HepG2 (cell line): ENCODE measurements at regions not wholly inside any gene's neighbourhood (a gene's known extent, or its start where the extent isn't known, plus 50 kb on each side); places are given as distances from the start of the nearest gene placed in this dataset.

Experiments
- ATAC-seq: fragments of 200-7000 bp; cut with Tn5 transposase; 3 replicates; pipeline ENCODE4 v1.9.1; 2020; ENCODE audit warnings: mild to moderate bottlenecking, moderate library complexity
- BruUV-seq: library from RNA; stranded (reverse); fragments of 400-500 nt; replicated peaks from 2 replicates; lab custom pipeline; 2021; lab: Mats Ljungman, UMichigan
- CTCF ChIA-PET: fragments of 300-600 bp; formaldehyde crosslinking; extraction: SDS; loops from one replicate; lab custom pipeline; 2021; ENCODE audit warnings: low total read pairs, inconsistent platforms, low intra/inter-chr PET ratio; lab: Yijun Ruan, JAX
- POLR2A ChIA-PET: fragments of 350-600 bp; sonication (Branson Sonifier 250); formaldehyde crosslinking; loops from one replicate; lab custom pipeline; 2020; ENCODE audit warnings: antibody characterized with exemption, inconsistent platforms; lab: Yijun Ruan, JAX
- DNase-seq: peaks from one replicate; pipeline ENCODE4 v3.0.0-alpha.2; 2015; ENCODE audit warnings: low spot score
- FAIRE-seq: peaks from 3 replicates; lab custom pipeline; 2011; peaks lifted over from hg19 to GRCh38; lab: Jason Lieb, UNC
- H2AFZ ChIP-seq: one replicate; pipeline ENCODE4 v1.6.1; 2011; ENCODE audit warnings: low read length, inconsistent platforms
- H3K27ac ChIP-seq: fragments of 300-600 bp; 3 replicates; pipeline ENCODE4 v1.8.0; 2011; ENCODE audit warnings: mixed run types, mild to moderate bottlenecking, mixed read lengths, low read length, inconsistent platforms; ENCODE audit not compliant: insufficient read depth; ENCODE audit errors: extremely low read length
- H3K27me3 ChIP-seq, 2 experiments: fragments of 200-600 bp in 1 of 2; 2 replicates in 1 of 2; 3 replicates in 1 of 2; pipeline versions ENCODE4 v1.6.0 to v1.8.0; 2011; ENCODE audit warnings: low read length in 2 of 2, mild to moderate bottlenecking in 2 of 2, moderate library complexity in 2 of 2, inconsistent platforms in 1 of 2; ENCODE audit not compliant: insufficient read depth in 2 of 2, control insufficient read depth in 1 of 2
- H3K36me3 ChIP-seq, 2 experiments: fragments of 200-600 bp in 1 of 2; replicated peaks in 1 of 2; 2 replicates in 1 of 2; 3 replicates in 1 of 2; pipeline versions ENCODE4 v1.5.1 to v1.8.0; 2011; ENCODE audit warnings: low read length in 2 of 2, inconsistent platforms in 1 of 2; ENCODE audit not compliant: insufficient read depth in 2 of 2, control insufficient read depth in 1 of 2
- H3K4me1 ChIP-seq: 2 replicates; pipeline ENCODE4 v1.5.1; 2012; ENCODE audit warnings: low read length, inconsistent platforms; ENCODE audit not compliant: insufficient read depth
- H3K4me2 ChIP-seq: 2 replicates; pipeline ENCODE4 v1.6.0; 2011; ENCODE audit warnings: low read depth, low read length, inconsistent platforms
- H3K4me3 ChIP-seq, 3 experiments: fragments of 200-600 bp in 1 of 3; sonication (generic), shearing (Covaris generic) in 1 of 3; replicated peaks in 1 of 3; 2 replicates each; pipeline ENCODE4 v1.5.1; 2011 to 2016; ENCODE audit warnings: low read length in 3 of 3, inconsistent platforms in 2 of 3, low read depth in 2 of 3, mild to moderate bottlenecking in 2 of 3, control low read depth in 1 of 3, mixed read lengths in 1 of 3; ENCODE audit not compliant: insufficient read depth in 1 of 3
- H3K79me2 ChIP-seq: one replicate; pipeline ENCODE4 v1.6.1; 2011; ENCODE audit warnings: low read length, inconsistent platforms; ENCODE audit not compliant: insufficient read depth
- H3K9ac ChIP-seq: 2 replicates; pipeline ENCODE4 v1.6.0; 2011; ENCODE audit warnings: mild to moderate bottlenecking, low read depth, low read length, inconsistent platforms; ENCODE audit not compliant: insufficient read depth
- H3K9me3 ChIP-seq: 2 replicates; pipeline ENCODE4 v1.5.1; 2012; ENCODE audit warnings: mild to moderate bottlenecking, low read length
- H4K20me1 ChIP-seq: 2 replicates; pipeline ENCODE4 v1.6.0; 2011; ENCODE audit warnings: inconsistent platforms, mild to moderate bottlenecking, low read length, moderate library complexity; ENCODE audit not compliant: insufficient read depth
- CENPX ChIP-seq: sonication (generic); formaldehyde crosslinking; IDR thresholded peaks from 2 replicates; pipeline ENCODE4 v1.9.0; 2021; ENCODE audit warnings: mild to moderate bottlenecking, missing genetic modification reagents, moderate library complexity
- MAFK ChIP-seq, 2 experiments: IDR thresholded peaks in 1 of 2; conservative IDR thresholded peaks in 1 of 2; 2 replicates each; pipeline ENCODE4 v1.6.1; 2011; ENCODE audit warnings: improper control_type of control experiment in 2 of 2, low read length in 2 of 2
- PHF21A ChIP-seq: sonication (generic); formaldehyde crosslinking; IDR thresholded peaks from 2 replicates; pipeline ENCODE4 v1.5.0; 2020; ENCODE audit warnings: mild to moderate bottlenecking, missing genetic modification reagents
- SNAPC2 ChIP-seq: sonication (generic); formaldehyde crosslinking; IDR thresholded peaks from 2 replicates; pipeline ENCODE4 v1.8.1; 2022; ENCODE audit warnings: mild to moderate bottlenecking, missing genetic modification reagents
- TAF15 ChIP-seq: fragments of 200-400 bp; formaldehyde crosslinking; IDR thresholded peaks from one replicate; pipeline ENCODE4 v1.6.1; 2018; ENCODE audit warnings: mild to moderate bottlenecking, low read depth, low read length; ENCODE audit not compliant: poor library complexity, severe bottlenecking
- U2AF1 ChIP-seq: fragments of 200-400 bp; formaldehyde crosslinking; optimal IDR thresholded peaks from 2 replicates; pipeline ENCODE3; 2017; ENCODE audit warnings: mild to moderate bottlenecking, low read depth, low read length
- ZNF292 ChIP-seq: sonication (generic); formaldehyde crosslinking; IDR thresholded peaks from 2 replicates; pipeline ENCODE4 v1.8.1; 2022; ENCODE audit warnings: mild to moderate bottlenecking, low read depth, missing genetic modification reagents, borderline replicate concordance
- ZNF337 ChIP-seq: sonication (generic); formaldehyde crosslinking; IDR thresholded peaks from 2 replicates; pipeline ENCODE4 v1.5.1; 2020; ENCODE audit warnings: missing genetic modification reagents, low read depth, mild to moderate bottlenecking, borderline replicate concordance
- ZNF350 ChIP-seq: sonication (generic); formaldehyde crosslinking; IDR thresholded peaks from 2 replicates; pipeline ENCODE4 v1.4.0; 2020; ENCODE audit warnings: mild to moderate bottlenecking, low read depth, missing genetic modification reagents, borderline replicate concordance
- ZNF441 ChIP-seq: sonication (generic); formaldehyde crosslinking; IDR thresholded peaks from 2 replicates; pipeline ENCODE4 v1.7.0; 2021; ENCODE audit warnings: missing genetic modification reagents, borderline replicate concordance
- WGBS: methylation state at CpG from one replicate; pipeline ENCODE4 v1.1.6; 2017; ENCODE audit warnings: low lambda C conversion rate; 5-methylcytosine and 5-hydroxymethylcytosine counted together
- in situ Hi-C: cut with HindIII; loops from 2 replicates; pipeline ENCODE4 v1.10.0; 2017; ENCODE audit warnings: low pct_unique_long_range_greater_than_20kb; ENCODE audit not compliant: extremely low pct_ligation_motif_present
- intact Hi-C: fragments of 100-400 bp; cut with micrococcal nuclease; formaldehyde crosslinking; loops from one replicate; pipeline ENCODE4 v1.10.0; 2022; ENCODE audit not compliant: unreplicated experiment
- TF ChIP-seq, protein P1 (sequence below): sonication (generic); formaldehyde crosslinking; IDR thresholded peaks from 2 replicates; pipeline ENCODE4 v1.8.1; 2022; ENCODE audit warnings: mild to moderate bottlenecking, missing genetic modification reagents
- TF ChIP-seq, protein P2 (sequence below): sonication (generic); formaldehyde crosslinking; IDR thresholded peaks from 2 replicates; pipeline ENCODE4 v1.4.0; 2020; ENCODE audit warnings: missing genetic modification reagents
- TF ChIP-seq, protein P3 (sequence below): sonication (generic); formaldehyde crosslinking; IDR thresholded peaks from 2 replicates; pipeline ENCODE4 v1.4.0; 2020; ENCODE audit warnings: missing genetic modification reagents

DNA sequence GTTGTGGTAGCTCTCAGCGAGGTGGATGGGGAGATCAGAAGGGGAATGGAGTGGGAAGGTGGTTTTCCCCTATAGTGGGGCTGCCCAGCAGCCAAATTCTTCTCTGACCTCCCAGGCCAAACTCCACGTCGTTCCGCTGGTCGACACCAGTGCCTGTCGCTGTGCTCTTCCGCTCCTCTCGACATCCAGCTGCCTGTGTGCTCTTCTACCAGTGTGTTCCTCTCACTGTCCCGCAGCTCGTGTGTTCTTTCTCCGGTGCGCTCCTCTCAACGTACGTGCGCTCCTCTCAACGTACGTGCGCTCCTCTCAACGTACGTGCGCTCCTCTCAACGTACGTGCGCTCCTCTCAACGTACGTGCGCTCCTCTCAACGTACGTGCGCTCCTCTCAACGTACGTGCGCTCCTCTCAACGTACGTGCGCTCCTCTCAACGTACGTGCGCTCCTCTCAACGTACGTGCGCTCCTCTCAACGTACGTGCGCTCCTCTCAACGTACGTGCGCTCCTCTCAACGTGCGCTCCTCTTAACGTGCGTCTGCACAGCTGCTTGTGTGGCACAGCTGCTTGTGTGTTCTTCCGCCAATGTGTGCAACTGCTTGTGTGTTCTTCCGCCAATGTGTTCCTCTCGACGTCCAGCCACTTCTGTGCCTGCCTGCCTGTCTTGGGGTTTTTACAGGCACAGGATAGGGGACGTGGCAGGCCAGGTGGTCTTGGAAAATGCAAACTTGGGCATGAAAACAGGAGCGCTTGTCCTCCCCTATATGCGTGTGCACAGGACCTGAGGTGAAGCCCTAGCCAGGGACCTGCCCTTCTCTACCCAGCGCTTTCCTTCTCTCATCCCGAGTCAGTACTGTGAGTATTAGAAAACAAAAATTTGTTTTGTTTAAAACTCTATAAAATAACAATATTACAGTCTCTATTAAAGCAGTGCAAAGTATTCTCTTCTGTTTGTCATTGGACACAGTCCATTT lies 991.1 kb downstream of the GBE1 start:
- Histone ChIP-seq H3K9ac (no peak overlapping the region), H3K27ac (no peak overlapping the region), H3K4me2 (no peak overlapping the region), H3K79me2 (no peaks in the 10 kb centered on the region), H3K27me3 (no peaks in the 10 kb centered on the region), H3K36me3 (no peaks in the 10 kb centered on the region), H2AFZ (no peak overlapping the region), H3K4me3 (no peak overlapping the region), H3K9me3 (no peaks in the 10 kb centered on the region), H4K20me1 (no peaks in the 10 kb centered on the region), H3K4me1 (no peaks in the 10 kb centered on the region)
- no TSS peak for BruUV-seq
- POLR2A ChIA-PET = no interaction called here
- intact Hi-C loops = no loop called here
- CTCF ChIA-PET = no interaction called here
- 80% methylated on average over 54 of the region's 61 CpGs for WGBS
- no peak for DNase-seq
- no peak for FAIRE-seq
- in situ Hi-C loops = no loop called here
- no peak for ATAC-seq
- no peak for TF ChIP-seq ZNF350 (CRISPR knock-in tag)
- TF ChIP-seq, protein P1, sequence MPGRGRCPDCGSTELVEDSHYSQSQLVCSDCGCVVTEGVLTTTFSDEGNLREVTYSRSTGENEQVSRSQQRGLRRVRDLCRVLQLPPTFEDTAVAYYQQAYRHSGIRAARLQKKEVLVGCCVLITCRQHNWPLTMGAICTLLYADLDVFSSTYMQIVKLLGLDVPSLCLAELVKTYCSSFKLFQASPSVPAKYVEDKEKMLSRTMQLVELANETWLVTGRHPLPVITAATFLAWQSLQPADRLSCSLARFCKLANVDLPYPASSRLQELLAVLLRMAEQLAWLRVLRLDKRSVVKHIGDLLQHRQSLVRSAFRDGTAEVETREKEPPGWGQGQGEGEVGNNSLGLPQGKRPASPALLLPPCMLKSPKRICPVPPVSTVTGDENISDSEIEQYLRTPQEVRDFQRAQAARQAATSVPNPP (CRISPR knock-in tag) = no peak
- TF ChIP-seq, protein P2, sequence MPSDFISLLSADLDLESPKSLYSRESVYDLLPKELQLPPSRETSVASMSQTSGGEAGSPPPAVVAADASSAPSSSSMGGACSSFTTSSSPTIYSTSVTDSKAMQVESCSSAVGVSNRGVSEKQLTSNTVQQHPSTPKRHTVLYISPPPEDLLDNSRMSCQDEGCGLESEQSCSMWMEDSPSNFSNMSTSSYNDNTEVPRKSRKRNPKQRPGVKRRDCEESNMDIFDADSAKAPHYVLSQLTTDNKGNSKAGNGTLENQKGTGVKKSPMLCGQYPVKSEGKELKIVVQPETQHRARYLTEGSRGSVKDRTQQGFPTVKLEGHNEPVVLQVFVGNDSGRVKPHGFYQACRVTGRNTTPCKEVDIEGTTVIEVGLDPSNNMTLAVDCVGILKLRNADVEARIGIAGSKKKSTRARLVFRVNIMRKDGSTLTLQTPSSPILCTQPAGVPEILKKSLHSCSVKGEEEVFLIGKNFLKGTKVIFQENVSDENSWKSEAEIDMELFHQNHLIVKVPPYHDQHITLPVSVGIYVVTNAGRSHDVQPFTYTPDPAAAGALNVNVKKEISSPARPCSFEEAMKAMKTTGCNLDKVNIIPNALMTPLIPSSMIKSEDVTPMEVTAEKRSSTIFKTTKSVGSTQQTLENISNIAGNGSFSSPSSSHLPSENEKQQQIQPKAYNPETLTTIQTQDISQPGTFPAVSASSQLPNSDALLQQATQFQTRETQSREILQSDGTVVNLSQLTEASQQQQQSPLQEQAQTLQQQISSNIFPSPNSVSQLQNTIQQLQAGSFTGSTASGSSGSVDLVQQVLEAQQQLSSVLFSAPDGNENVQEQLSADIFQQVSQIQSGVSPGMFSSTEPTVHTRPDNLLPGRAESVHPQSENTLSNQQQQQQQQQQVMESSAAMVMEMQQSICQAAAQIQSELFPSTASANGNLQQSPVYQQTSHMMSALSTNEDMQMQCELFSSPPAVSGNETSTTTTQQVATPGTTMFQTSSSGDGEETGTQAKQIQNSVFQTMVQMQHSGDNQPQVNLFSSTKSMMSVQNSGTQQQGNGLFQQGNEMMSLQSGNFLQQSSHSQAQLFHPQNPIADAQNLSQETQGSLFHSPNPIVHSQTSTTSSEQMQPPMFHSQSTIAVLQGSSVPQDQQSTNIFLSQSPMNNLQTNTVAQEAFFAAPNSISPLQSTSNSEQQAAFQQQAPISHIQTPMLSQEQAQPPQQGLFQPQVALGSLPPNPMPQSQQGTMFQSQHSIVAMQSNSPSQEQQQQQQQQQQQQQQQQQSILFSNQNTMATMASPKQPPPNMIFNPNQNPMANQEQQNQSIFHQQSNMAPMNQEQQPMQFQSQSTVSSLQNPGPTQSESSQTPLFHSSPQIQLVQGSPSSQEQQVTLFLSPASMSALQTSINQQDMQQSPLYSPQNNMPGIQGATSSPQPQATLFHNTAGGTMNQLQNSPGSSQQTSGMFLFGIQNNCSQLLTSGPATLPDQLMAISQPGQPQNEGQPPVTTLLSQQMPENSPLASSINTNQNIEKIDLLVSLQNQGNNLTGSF (CRISPR knock-in tag) = no peak
- no peak for TF ChIP-seq U2AF1
- TF ChIP-seq ZNF292 (CRISPR knock-in tag) = no peak
- TF ChIP-seq, protein P3, sequence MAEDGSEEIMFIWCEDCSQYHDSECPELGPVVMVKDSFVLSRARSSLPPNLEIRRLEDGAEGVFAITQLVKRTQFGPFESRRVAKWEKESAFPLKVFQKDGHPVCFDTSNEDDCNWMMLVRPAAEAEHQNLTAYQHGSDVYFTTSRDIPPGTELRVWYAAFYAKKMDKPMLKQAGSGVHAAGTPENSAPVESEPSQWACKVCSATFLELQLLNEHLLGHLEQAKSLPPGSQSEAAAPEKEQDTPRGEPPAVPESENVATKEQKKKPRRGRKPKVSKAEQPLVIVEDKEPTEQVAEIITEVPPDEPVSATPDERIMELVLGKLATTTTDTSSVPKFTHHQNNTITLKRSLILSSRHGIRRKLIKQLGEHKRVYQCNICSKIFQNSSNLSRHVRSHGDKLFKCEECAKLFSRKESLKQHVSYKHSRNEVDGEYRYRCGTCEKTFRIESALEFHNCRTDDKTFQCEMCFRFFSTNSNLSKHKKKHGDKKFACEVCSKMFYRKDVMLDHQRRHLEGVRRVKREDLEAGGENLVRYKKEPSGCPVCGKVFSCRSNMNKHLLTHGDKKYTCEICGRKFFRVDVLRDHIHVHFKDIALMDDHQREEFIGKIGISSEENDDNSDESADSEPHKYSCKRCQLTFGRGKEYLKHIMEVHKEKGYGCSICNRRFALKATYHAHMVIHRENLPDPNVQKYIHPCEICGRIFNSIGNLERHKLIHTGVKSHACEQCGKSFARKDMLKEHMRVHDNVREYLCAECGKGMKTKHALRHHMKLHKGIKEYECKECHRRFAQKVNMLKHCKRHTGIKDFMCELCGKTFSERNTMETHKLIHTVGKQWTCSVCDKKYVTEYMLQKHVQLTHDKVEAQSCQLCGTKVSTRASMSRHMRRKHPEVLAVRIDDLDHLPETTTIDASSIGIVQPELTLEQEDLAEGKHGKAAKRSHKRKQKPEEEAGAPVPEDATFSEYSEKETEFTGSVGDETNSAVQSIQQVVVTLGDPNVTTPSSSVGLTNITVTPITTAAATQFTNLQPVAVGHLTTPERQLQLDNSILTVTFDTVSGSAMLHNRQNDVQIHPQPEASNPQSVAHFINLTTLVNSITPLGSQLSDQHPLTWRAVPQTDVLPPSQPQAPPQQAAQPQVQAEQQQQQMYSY (CRISPR knock-in tag) = no peak
- TF ChIP-seq PHF21A (CRISPR knock-in tag) = no peak
- no peak for TF ChIP-seq SNAPC2
- TF ChIP-seq ZNF441 (CRISPR knock-in tag) = no peak
- TF ChIP-seq TAF15 = no peak
- no peak for TF ChIP-seq CENPX
- no peak for TF ChIP-seq ZNF337 (CRISPR knock-in tag)
- TF ChIP-seq MAFK (conservative IDR thresholded peaks at IDR 0.05 in 1 of 2, IDR thresholded peaks at IDR 0.05 in 1 of 2; ENCODE audit: low read length in 2 of 2) = no peak
